ENCODE measurements at regions not wholly inside any gene's neighbourhood (a gene's known extent, or its start where the extent isn't known, plus 50 kb on each side); places are given as distances from the start of the nearest gene placed in this dataset.

DNA sequence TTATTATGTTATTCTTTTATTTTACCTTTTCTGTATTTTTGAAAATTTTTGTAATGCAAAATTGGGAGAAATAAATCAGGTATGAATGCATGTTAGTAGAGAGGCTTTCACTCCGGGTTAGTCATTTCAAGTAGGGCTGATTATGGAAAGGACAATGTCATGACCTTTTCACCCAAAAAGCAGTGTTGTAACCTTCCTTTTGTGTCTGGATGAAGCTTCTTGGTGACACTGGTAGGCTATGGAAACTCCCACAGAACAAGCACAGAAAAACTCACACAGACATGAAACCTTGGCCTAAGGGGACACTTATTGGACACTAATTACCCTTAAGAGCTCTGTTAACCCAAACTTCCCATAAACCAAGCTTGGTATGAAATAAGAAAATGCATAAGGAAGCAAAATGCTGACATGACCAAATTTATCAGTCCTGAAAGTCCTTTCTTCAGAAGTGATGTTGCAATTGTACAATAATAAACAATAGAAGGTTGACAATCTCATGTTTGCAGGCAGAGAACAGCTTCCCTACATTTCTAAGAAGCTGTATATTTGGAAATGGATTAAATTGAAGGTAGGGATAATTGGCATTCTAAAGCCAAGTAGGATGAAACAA, 70.0 kb upstream of the KCNJ15 start:
- Mint-ChIP-seq H3K4me1 (no peaks in the 10 kb centered on the region), H3K27me3 (ENCODE audit: low read depth in 2 of 2) (peaks cover 3 to 13% of the 10 kb centered on the region in 2 donors), H3K27ac (no peak overlapping the region), H3K4me3 (no peak overlapping the region), H3K36me3 (no peaks in the 10 kb centered on the region), H3K9me3 (no peaks in the 10 kb centered on the region)
- Histone ChIP-seq H3K27me3 (ENCODE audit: control insufficient read depth, insufficient read depth, low read length) (no peaks in the 10 kb centered on the region), H3K4me3 (ENCODE audit: low read length) (no peak overlapping the region), H3K9me3 (ENCODE audit: control insufficient read depth, insufficient read depth, low read length) (no peaks in the 10 kb centered on the region), H3K4me1 (ENCODE audit: control insufficient read depth, insufficient read depth, low read length) (no peaks in the 10 kb centered on the region), H3K27ac (ENCODE audit: low read length) (no peak overlapping the region), H3K36me3 (ENCODE audit: control insufficient read depth, insufficient read depth, low read length) (no peaks in the 10 kb centered on the region)
- WGBS (ENCODE audit: insufficient coverage), result 83% methylated on average over 1 of the region's 1 CpG
- intact Hi-C loops (cut with micrococcal nuclease), result no loop called here
- DNase-seq, result no peak
- ATAC-seq, result no peak
- TF ChIP-seq, protein P1, sequence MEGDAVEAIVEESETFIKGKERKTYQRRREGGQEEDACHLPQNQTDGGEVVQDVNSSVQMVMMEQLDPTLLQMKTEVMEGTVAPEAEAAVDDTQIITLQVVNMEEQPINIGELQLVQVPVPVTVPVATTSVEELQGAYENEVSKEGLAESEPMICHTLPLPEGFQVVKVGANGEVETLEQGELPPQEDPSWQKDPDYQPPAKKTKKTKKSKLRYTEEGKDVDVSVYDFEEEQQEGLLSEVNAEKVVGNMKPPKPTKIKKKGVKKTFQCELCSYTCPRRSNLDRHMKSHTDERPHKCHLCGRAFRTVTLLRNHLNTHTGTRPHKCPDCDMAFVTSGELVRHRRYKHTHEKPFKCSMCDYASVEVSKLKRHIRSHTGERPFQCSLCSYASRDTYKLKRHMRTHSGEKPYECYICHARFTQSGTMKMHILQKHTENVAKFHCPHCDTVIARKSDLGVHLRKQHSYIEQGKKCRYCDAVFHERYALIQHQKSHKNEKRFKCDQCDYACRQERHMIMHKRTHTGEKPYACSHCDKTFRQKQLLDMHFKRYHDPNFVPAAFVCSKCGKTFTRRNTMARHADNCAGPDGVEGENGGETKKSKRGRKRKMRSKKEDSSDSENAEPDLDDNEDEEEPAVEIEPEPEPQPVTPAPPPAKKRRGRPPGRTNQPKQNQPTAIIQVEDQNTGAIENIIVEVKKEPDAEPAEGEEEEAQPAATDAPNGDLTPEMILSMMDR (IDR thresholded peaks at IDR 0.05), result no peak

DNA sequence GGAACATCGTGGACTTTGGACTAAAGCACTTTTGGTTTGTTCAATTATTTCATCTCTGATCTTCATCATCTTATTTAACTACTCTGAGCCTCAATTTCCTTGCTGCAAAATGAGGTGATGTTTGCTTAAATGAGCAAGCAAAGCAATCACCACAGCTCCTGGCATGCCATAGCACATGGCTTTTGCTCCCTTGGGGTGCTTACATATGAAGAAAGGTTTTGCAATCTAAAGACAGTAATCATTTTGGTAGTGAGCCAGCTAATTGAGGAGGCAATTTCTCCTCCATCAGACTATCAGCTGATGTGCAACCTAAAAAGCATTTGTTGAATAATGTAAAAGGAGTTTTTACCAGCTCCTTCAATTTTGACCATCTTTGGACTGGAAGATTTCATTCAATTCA, 68.8 kb upstream of the KCNJ15 start:
- Mint-ChIP-seq H3K27ac (no peak overlapping the region), H3K36me3 (no peaks in the 10 kb centered on the region), H3K27me3 (ENCODE audit: low read depth in 2 of 2) (peaks cover 3 to 6% of the 10 kb centered on the region in 2 donors), H3K9me3 (no peaks in the 10 kb centered on the region), H3K4me3 (no peak overlapping the region), H3K4me1 (no peaks in the 10 kb centered on the region)
- H3K4me1 ChIP-seq (ENCODE audit: control insufficient read depth, insufficient read depth, low read length), result no peaks in the 10 kb centered on the region
- WGBS (ENCODE audit: insufficient coverage), result 88% methylated on average over 1 of the region's 1 CpG
- no peak overlapping the region for H3K4me3 ChIP-seq (ENCODE audit: low read length)
- TF ChIP-seq, protein P1 (IDR thresholded peaks at IDR 0.05), result no peak
- H3K9me3 ChIP-seq (ENCODE audit: control insufficient read depth, insufficient read depth, low read length), result no peaks in the 10 kb centered on the region
- H3K36me3 ChIP-seq (ENCODE audit: control insufficient read depth, insufficient read depth, low read length), result no peaks in the 10 kb centered on the region
- H3K27me3 ChIP-seq (ENCODE audit: control insufficient read depth, insufficient read depth, low read length), result no peaks in the 10 kb centered on the region
- no peak for ATAC-seq
- no peak for DNase-seq
- no peak overlapping the region for H3K27ac ChIP-seq (ENCODE audit: low read length)
- intact Hi-C loops (cut with micrococcal nuclease), result no loop called here

DNA sequence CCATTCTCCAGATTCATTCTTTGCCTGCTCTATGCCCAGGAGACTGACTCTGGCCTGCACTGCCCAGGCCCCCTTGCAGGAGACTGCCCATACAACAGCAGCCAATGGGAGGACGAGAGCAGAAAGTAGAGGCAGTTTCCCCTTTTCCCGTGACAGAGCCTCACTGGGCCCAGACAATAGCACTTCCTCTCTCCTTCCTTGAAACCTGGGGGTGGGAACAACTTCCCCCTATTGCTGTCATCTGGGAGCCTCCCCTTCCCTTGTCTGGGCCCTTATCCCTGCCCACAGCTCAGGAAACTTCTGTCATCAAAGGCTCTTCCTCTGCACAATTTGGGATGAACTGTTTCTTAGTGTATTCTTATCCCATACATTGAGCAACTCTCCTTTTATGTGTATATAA, 60.8 kb upstream of the KCNJ15 start:
- Histone ChIP-seq H3K36me3 (ENCODE audit: control insufficient read depth, insufficient read depth, low read length) (no peaks in the 10 kb centered on the region), H3K9me3 (ENCODE audit: control insufficient read depth, insufficient read depth, low read length) (no peaks in the 10 kb centered on the region), H3K4me3 (ENCODE audit: low read length) (no peak overlapping the region), H3K4me1 (ENCODE audit: control insufficient read depth, insufficient read depth, low read length) (no peaks in the 10 kb centered on the region), H3K27ac (ENCODE audit: low read length) (no peak overlapping the region), H3K27me3 (ENCODE audit: control insufficient read depth, insufficient read depth, low read length) (no peaks in the 10 kb centered on the region)
- TF ChIP-seq, protein P1 (IDR thresholded peaks at IDR 0.05), result no peak
- Mint-ChIP-seq H3K27me3 (ENCODE audit: low read depth in 2 of 2) (peaks cover 9 to 21% of the 10 kb centered on the region in 2 donors), H3K9me3 (peaks cover 0 to 2% of the 10 kb centered on the region in 2 donors), H3K4me1 (no peaks in the 10 kb centered on the region), H3K4me3 (no peak overlapping the region), H3K27ac (no peak overlapping the region), H3K36me3 (no peaks in the 10 kb centered on the region)
- intact Hi-C loops (cut with micrococcal nuclease), result no loop called here
- no peak for DNase-seq
- no peak for ATAC-seq
- WGBS (ENCODE audit: insufficient coverage), result 81% methylated on average over 2 of the region's 2 CpGs

DNA sequence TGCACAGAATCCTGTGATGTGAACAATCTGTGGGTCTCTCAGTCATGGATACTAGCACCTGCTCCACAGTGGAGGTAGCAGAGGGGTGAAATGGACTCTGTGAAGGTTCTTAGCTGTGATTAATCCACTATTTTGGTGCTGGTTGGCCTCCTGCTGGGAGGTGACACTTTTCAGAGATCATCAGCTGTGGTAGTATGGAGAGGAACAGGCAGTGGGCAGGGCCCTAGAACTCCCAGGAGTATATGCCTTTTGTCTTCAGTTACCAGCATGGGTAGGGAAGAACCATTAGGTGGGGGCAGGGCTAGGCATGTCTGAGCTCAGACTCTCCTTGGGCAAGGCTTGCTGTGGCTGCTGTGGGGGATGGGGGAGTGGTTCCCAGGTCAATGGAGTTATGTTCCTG, 54.0 kb upstream of the KCNJ15 start:
- no peaks in the 10 kb centered on the region for H3K36me3 ChIP-seq (ENCODE audit: control insufficient read depth, insufficient read depth, low read length)

More for the DNA sequence above, 54.0 kb upstream of the KCNJ15 start:
- intact Hi-C loops (cut with micrococcal nuclease), result no loop called here
- Histone ChIP-seq H3K4me3 (ENCODE audit: low read length) (no peak overlapping the region), H3K27ac (ENCODE audit: low read length) (no peak overlapping the region), H3K9me3 (ENCODE audit: control insufficient read depth, insufficient read depth, low read length) (no peaks in the 10 kb centered on the region), H3K4me1 (ENCODE audit: control insufficient read depth, insufficient read depth, low read length) (no peaks in the 10 kb centered on the region), H3K27me3 (ENCODE audit: control insufficient read depth, insufficient read depth, low read length) (no peaks in the 10 kb centered on the region)
- DNase-seq (no peak), ATAC-seq (no peak)
- Mint-ChIP-seq H3K36me3 (no peaks in the 10 kb centered on the region), H3K9me3 (no peaks in the 10 kb centered on the region), H3K4me3 (no peak overlapping the region), H3K27ac (no peak overlapping the region), H3K27me3 (ENCODE audit: low read depth in 2 of 2) (peaks cover 12 to 41% of the 10 kb centered on the region in 2 donors), H3K4me1 (no peaks in the 10 kb centered on the region)
- TF ChIP-seq, protein P1 (IDR thresholded peaks at IDR 0.05), result no peak

Measured in natural killer cell (primary cell).